GM18511 (cell line): ENCODE measurements at regions not wholly inside any gene's neighbourhood (a gene's known extent, or its start where the extent isn't known, plus 50 kb on each side); places are given as distances from the start of the nearest gene placed in this dataset.
A peak's percentile ranks its signal among the peaks of the same experiment; 100 is the strongest.
"Not testable (repeated sequence)": the region's sequence is repeated elsewhere in the genome, so short reads cannot be mapped to it uniquely, and the experiment has no call there.

Experiments used
- ATAC-seq: cut with Tn5 transposase; IDR thresholded peaks from one replicate; pipeline ENCODE4 v1.9.1; 2021; ENCODE audit warnings: mild to moderate bottlenecking, moderate library complexity; ENCODE audit not compliant: unreplicated experiment

DNA sequence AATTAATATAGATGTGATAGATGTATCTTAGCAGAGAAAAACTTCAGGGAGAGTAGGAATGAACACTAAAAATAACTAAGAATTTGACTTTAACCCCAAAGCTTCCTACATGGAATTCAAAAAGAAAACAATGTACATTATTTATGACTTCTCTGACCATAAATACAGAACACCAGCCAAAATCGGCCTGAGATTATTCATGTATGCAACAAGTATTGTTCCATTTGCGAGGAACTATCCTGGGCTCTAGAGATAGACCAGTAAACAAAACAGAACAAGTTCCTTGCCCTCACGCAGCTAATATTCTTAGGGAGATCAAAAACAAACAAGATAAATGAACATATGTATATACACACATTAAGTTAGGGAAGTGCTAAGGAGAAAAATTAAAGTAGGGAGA, 432.3 kb upstream of the SOX5 start:
- no peak for ATAC-seq

DNA sequence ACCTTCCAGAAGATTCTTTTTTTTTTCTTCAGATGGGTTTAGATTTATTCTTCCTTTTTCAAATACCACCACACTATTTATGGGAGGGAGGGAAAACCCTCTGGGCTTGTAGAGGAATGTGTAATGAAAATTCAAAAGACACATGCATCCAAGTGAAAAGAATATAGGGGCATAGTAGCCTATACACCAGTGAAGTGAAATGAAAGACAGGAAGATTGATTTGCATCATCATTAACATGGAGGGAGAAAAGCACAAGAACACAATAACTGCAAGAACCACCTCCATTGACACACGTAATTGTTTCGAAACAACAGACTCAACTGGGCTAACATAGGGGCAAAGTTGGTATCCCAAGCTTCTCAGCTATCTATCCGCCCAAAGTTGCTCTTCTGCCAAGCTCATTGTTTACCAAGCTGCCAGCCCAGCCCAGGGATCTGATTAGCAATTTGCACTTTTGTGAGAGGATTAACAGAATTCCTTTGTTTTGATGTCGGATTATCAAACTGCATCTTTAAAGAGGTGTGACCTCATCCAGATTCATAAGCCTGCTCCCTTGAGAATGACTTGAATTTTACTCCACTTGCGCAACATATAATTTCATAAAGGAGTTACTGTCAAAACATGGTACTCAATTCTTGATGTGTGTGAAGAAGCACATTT, 430.5 kb upstream of the SOX5 start:
- ATAC-seq = no peak

DNA sequence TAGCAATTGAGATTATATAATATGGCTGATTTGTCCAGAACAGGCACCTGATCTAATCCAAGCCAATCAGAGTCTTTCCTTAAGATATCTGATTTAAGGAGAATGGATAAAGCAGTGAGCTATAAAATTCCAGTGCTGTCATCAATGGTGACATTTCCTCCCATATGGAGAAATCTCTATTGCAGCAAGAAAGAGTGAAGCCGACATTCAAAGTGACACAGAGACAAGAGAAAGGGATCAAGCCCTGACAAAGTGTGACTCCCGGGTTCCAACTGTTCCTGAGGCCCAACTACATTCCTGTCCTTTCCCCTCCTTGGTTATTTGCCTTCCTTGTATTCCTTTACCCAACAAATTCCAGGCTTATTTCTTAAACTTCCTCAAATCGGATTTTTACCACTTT, 430.0 kb upstream of the SOX5 start:
- ATAC-seq = no peak

DNA sequence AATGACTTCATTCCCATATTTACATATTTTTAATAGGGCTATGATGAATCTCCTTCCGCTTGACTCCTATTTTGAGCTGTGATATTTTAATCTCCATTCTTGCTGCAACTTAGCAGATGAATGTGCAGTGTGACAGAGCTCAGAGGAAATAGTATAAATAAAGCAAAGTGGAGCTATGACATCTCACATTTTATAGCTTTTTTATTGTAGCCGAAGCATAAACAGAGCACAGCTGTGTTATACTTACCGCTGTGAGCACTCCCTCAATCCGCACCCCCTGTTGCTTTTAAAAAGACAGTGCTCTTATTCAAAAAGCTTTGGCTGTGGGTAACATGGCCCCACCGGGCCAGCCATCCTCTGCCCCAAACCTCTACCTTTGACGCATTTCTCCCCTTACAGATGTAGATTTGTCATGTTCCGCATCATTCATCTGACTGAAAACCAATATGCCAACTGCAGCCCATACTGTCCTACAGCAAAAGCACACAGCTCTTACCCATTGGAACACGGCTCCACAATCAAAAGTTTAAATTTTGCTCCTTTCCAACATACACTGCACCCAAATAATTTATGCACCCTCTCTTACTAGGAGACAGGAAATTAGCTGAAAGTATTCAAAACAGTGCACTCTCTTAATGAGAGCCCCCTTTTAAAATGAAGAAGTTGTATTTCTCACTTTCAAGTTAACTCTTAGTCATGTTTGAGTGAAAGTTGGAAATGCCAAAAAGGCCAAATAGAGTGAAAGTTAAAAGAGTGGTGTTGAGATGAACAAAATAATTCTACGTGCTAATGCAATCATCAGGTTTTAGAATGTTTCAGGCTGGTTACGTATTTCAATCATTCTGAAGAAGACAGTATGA, 429.3 kb upstream of the SOX5 start:
- ATAC-seq = peak; percentile 90

DNA sequence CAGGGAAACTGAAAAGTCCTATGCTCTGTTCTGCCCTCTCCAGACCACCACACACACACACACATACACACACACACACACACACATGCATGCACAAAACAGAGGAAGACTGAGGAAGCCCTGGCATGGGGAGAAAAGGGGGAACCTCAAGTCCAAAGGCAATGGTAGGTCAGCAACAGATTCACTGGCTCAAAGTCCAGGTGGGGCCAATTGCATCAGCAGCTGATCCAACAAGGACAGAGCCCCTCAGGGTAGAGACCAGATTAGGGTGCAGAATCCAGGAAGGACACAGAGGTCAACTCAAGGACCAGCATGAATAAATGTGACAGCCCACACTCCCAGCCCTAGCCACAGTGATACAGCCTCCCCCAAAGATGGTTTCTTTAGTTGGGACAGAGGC, 425.0 kb upstream of the SOX5 start:
- no peak for ATAC-seq

DNA sequence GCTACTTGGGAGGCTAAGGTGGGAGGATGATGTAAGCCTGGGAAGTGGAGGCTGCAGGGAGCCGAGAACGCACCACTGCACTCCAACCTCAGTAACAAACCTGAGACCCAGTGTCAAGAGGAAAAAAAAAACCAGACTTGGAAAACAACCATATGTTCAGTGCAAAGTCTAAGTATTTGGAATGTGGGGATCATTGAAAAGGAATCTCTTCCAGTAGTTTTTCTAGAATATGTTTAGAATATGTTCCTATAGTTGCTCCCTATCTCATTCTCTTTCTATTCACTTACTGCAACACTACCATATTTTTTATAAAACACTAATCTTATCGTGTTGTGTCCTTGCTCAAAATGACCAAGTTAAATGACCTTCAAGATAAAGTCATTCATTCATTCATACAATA, 423.5 kb upstream of the SOX5 start:
- no peak for ATAC-seq

DNA sequence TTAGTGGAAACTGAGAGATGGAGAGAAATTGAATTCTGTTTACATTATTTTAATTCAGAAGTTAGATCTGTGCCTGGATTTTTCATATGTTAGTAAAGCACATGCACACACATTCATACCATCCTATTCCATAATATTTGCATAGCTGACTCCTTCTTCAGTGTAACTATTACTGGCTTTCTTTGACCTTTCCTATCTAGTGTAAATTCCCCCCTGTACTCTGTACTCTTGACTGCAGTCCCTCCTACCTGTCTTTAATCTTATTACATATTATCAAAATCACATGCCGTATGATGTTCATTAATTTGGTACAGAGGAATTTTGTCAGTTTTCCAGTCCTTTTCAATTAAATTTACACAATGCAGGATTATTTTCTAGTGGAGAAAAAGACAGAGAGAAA, 417.0 kb upstream of the SOX5 start:
- no peak for ATAC-seq

DNA sequence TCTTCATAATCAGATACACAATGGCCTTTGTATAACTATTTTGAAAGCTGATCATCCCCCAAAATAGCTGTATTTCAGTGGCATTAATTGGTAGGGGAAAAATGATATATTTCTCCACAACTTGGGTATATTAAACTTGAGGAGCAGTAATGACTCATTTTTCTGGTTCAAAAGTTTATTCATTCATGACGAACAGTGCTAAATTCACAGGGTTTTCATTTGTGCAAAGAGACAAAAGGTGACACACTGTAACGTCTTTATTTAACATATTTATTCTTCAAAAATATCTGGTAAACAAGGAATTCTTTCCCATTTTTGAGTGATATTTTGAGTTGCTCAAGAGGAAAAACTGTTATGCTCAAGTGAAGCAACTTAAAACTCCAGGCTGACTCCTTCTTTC, 415.5 kb upstream of the SOX5 start:
- no peak for ATAC-seq

DNA sequence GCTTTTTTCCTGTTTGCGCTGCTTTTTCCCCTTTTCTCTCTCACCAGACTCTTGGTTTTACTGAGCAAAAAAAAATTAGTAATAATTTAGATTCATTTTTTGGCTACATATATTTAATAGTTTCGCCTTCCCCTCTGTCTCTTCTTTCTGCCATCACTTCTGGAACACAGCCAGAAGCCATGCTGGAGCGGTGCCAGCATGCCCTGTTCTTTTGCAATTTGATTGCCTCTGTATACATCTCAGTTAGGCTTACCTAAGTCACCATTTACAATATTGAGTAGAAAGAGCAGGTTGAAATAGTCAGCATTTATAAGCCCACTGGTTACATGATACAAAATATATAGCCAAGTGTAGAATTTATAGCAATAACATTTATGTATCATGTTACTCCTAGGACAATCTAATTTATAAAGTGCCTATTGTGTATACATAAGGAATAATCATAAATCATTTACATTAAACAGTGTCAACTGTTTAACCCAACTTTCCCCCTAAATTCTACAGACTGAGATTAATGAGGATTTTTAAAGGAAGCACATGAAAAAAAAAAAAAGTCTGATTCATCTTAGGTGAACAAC, 413.8 kb upstream of the SOX5 start:
- ATAC-seq = no peak

DNA sequence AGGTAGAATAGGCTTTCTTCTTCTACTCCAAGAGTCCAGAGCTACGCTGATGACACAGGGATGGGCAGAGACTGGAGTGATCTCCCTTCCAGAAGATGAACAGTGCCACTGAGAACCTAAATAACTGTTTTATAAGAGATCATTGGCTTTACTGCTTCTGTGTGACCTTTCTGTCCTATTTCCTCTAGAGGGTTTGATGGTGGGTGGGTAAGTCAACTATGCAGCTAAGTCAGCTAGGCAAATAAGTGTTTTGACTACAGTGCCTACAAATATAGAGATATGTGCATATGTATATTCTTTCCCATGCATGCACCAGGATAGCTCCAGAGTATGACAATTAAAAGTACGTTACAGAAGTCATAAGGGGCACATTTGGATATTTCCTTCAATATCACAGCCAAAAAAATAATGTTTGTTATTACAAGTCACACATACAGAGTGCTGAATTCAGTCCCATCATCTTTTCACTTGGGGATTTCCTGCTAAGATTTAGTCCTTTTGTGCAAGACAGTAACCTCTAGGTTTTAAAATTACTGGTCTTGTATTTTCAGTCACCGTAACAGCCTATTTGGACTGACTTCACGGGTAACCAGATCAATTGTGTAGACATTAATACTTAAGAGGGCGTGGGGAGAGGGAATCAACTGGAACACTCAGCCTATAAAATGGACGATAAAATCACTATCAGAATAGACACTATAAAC, 412.6 kb upstream of the SOX5 start:
- ATAC-seq = no peak

DNA sequence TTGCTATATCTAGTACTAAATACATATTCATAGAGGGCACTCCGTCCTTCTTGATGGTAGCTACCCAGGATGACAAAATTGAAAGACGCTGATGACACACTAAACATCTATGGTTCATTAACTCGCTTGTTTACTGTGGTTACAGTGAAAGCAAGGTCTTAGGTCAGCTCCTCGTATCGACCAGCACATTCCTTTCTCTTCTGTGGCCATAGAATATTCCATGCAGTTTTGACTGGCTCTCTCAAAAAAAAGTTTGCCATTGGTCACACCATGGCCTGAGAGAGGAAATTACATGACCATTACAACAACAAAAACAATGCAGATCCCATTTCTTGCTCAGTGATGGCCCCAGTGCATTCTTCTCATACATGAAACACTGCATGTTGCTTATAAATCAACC, 411.4 kb upstream of the SOX5 start:
- peak; percentile 80 for ATAC-seq

DNA sequence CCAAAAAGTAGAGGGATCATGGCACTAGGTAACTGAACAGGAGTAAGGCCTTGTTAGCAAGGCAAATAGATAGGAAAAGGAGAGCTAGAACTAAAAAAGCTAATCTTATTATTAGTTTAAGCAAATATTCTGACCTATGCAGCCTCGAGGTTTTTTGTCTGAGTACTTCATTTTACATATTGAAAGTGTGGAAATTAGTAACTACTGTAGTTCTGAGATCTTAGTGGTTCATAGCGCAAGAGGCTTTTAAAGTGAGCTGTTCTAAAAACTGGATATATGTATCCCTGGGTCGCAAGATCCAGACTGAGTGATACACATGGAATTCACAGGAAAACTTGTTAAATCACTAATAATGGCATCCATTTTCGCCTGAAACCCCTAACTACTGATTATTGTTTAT, 411.0 kb upstream of the SOX5 start:
- ATAC-seq = peak; percentile 41

DNA sequence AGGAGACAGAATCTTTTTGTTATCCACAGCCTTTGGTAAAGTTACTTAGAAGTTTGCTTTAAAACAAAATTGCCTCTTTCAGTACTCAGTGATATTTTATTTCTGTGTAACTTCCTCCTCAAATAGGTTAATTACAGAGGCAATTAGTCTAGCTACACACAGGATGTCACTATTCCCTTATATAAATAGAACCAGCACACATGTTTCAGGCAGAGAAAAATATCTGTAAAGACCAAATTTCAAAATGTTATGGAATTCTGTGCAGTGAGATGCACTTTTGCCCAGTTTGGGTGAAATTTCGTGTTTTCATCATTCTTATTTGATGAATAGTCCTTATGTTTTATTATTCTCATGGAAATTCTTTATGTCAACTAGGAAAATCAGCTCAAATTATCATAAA, 410.6 kb upstream of the SOX5 start:
- no peak for ATAC-seq

DNA sequence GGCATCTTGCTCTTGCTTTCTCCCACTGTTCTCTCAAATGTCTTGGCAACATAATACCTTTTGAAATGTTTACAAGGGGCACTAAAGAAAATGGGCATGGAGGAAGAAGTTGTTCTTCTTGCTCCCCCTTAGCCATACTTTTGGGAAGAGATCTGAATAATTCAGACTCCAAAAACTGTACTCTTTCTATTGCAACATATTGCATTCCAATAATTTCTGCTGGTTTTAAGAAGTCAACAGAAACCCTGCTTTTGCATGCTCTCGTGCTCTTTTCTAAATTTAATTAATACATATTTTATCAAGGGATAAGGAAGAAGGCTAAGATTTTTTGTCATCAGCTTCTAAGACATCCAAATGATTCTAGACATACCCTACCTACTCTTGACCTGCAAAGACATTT, 409.9 kb upstream of the SOX5 start:
- no peak for ATAC-seq

DNA sequence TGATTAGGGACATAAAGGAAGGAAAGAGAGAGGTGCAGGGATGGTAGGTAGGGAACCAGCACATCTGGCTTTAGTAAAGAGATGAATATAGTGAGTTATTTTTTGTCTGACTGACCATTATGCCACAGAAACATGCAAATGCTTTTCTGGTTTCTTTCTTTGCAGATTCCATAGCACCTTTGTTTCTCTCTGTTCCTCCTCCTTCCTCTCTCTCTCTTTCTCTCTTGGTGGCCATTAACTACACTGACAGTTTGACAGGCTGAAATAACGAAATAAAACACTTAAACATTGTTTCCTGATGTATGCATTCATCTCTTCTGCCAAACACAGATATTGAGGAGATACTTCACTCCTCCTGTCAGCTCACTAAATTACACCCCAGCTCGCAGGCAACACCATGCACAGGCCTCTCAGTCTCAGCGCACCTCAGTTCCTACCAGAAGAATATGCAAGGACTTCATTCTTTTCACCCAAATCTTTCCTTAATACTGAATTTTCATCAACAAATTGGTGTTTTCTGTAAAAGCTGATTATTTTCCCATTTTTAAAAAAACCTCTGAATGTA, 406.9 kb upstream of the SOX5 start:
- peak; percentile 58 for ATAC-seq

DNA sequence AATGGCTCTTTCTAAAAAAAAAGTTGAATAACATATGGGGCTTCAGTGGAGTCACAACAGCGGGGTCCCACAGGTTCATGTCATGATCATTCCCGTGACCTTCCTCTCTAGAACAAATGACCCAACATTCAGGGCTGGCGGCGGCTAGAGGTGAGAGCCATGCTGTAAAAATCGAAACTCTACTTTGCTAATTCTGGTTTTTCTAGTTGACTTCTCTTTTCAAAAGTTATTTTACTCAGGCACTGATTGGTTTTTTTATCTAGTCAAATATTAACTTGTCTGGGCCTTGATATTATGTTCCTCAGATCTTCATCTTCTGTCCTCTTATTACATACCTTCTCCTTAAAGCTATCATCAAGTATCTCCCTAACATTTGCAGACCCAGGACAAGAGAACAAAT, 402.9 kb upstream of the SOX5 start:
- no peak for ATAC-seq

DNA sequence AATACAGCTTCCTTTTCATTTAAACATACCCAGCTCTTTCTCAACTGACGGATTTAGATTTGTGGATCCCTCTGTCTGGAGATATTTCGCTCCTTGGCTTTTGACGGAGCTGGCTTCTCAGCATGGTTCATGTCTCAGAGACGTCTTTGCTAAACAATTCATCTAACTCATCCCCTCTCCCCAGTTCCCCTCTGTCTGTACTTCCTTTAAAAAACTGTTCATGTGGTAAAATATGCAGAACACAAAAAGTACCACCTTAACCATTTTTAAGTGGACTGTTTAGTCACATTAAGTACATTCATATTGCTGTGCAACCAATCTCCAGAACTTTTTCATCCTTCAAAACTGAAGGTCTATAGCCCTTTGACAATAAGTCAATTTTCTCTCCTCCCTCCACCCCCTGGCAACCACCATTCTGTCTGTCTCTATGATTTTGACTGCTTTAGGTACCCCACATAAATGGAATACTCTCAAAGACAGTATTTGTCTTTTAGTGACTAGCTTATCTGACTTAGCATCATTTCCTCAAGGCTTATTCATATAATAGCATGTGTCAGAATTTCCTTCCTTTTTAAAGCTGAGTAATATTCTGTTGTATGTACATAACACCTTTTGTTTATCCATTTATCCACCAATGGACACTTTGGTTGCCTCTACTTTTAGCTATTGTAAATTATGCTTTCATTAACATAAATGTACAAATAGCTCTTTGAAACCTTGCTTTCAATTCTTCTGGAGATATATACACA, 399.8 kb upstream of the SOX5 start:
- ATAC-seq = no peak

DNA sequence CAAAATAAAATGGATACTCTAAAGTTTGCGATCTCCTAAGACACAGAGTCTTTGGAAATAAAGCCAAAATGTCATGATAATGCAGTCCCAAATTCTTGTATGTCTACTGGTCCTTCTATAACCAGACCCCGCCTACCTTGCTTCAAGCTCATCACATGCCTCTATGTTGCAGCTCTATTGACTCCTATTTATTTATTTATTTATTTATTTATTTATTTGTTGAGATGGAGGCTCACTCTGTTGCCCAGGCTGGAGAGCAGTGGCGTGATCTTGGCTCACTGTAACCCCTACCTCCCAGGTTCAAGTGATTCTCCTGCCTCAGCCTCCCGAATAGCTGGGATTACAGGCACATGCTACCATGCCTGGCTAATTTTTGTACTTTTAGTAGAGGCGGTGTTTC, 398.7 kb upstream of the SOX5 start:
- not testable (repeated sequence) for ATAC-seq

DNA sequence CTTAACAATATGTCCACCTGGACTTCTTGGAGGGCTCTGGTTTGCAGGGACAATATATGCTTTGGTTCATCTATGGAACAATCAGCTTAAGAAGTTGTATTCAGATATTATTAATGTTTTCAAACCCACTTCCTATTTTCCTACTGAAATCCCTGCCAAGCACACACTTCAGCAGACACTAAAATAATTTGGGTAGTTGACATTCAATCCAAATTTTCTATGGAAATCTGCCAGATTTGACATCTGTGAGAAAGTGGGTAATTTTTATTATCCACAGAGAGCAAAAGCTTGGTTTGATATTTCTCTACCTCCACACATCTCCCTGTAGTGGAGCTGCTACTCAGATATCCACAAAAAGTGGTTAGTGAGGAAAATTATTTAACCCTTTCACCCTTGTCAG, 378.8 kb upstream of the SOX5 start:
- no peak for ATAC-seq

DNA sequence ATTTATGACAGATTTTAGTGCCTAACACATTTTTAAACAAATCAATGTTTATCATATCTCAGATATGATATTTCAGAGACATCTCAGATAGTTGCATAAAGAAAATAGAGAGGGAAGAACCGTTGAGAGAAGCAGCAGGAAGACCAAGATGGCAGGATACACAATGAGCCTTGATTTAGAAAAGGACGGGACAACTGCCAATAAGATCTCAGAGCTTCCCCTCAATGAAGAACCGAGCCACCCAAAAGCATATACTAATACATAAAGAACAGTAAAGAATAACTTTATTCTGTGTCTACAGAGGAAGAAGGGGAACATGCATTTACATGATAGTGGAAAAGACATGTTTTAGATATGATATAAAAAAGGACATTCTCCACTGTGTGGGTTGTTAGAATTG, 375.9 kb upstream of the SOX5 start:
- no peak for ATAC-seq
